IMR-90 (cell line): ENCODE measurements at regions not wholly inside any gene's neighbourhood (a gene's known extent, or its start where the extent isn't known, plus 50 kb on each side); places are given as distances from the start of the nearest gene placed in this dataset.

Experiments used
- ATAC-seq: fragments of 200-7000 bp; cut with Tn5 transposase; 2 replicates; pipeline ENCODE4 v1.9.1; 2020; ENCODE audit warnings: low read depth, mild to moderate bottlenecking, moderate library complexity
- BruUV-seq: library from RNA; stranded (reverse); fragments of 400-500 nt; replicated peaks from 2 replicates; lab custom pipeline; 2021; lab: Mats Ljungman, UMichigan
- CTCF ChIA-PET: fragments of 300-600 bp; formaldehyde crosslinking; extraction: SDS; loops from one replicate; lab custom pipeline; 2021; ENCODE audit warnings: antibody characterized with exemption; lab: Yijun Ruan, JAX
- POLR2A ChIA-PET: fragments of 300-600 bp; sonication (Branson Sonifier 250); formaldehyde crosslinking; loops from one replicate; lab custom pipeline; 2022; ENCODE audit warnings: antibody characterized with exemption; ENCODE audit not compliant: unreplicated experiment; lab: Charles Lee
- DNase-seq: peaks from one replicate; pipeline ENCODE4 v3.0.0; 2013
- H2AFZ ChIP-seq: replicated peaks from 2 replicates; pipeline ENCODE3; 2013; ENCODE audit warnings: low read length, mild to moderate bottlenecking; ENCODE audit not compliant: poor library complexity
- H2AK5ac ChIP-seq: 2 replicates; pipeline ENCODE4 v1.6.1; 2013; ENCODE audit warnings: low read depth, low read length, inconsistent platforms
- H2AK9ac ChIP-seq: replicated peaks from 2 replicates; pipeline ENCODE3; 2013; ENCODE audit warnings: mild to moderate bottlenecking, low read depth, low read length, moderate library complexity; ENCODE audit not compliant: poor library complexity
- H2BK120ac ChIP-seq: 2 replicates; pipeline ENCODE4 v1.6.1; 2013; ENCODE audit warnings: low read depth, low read length, inconsistent platforms
- H2BK15ac ChIP-seq: 3 replicates; pipeline ENCODE4 v1.6.1; 2013; ENCODE audit warnings: low read depth, low read length, inconsistent platforms
- H2BK20ac ChIP-seq: 2 replicates; pipeline ENCODE4 v1.6.1; 2013; ENCODE audit warnings: low read depth, mild to moderate bottlenecking, inconsistent platforms, low read length, moderate library complexity
- H2BK5ac ChIP-seq: 2 replicates; pipeline ENCODE4 v1.6.1; 2013; ENCODE audit warnings: mild to moderate bottlenecking, low read depth, low read length, inconsistent platforms; ENCODE audit not compliant: poor library complexity, severe bottlenecking
- H3K14ac ChIP-seq: replicated peaks from 2 replicates; pipeline ENCODE4 v1.6.1; 2013; ENCODE audit warnings: low read depth, low read length, inconsistent platforms
- H3K18ac ChIP-seq: 2 replicates; pipeline ENCODE4 v1.6.1; 2013; ENCODE audit warnings: low read depth, low read length, control low read depth
- H3K23ac ChIP-seq: 2 replicates; pipeline ENCODE4 v1.6.1; 2013; ENCODE audit warnings: low read depth, low read length, inconsistent platforms
- H3K27ac ChIP-seq: 2 replicates; pipeline ENCODE4 v1.5.1; 2013; ENCODE audit warnings: mild to moderate bottlenecking, control low read depth, low read length; ENCODE audit not compliant: insufficient read depth
- H3K27me3 ChIP-seq: 2 replicates; pipeline ENCODE4 v1.6.1; 2013; ENCODE audit warnings: low read length; ENCODE audit not compliant: control insufficient read depth, insufficient read depth
- H3K36me3 ChIP-seq: 2 replicates; pipeline ENCODE4 v1.6.1; 2013; ENCODE audit warnings: low read length, mixed read lengths; ENCODE audit not compliant: control insufficient read depth, insufficient read depth
- H3K4ac ChIP-seq: 2 replicates; pipeline ENCODE4 v1.6.1; 2013; ENCODE audit warnings: low read depth, low read length, inconsistent platforms
- H3K4me1 ChIP-seq: 2 replicates; pipeline ENCODE4 v1.6.1; 2013; ENCODE audit warnings: low read length, mixed read lengths; ENCODE audit not compliant: control insufficient read depth, insufficient read depth
- H3K4me2 ChIP-seq: 2 replicates; pipeline ENCODE4 v1.6.1; 2013; ENCODE audit warnings: low read depth, mild to moderate bottlenecking, control low read depth, low read length, moderate library complexity
- H3K4me3 ChIP-seq: 2 replicates; pipeline ENCODE4 v1.5.1; 2013; ENCODE audit warnings: low read depth, mild to moderate bottlenecking, control low read depth, low read length, moderate library complexity; ENCODE audit not compliant: insufficient read depth
- H3K56ac ChIP-seq: 2 replicates; pipeline ENCODE4 v1.6.1; 2013; ENCODE audit warnings: low read length, inconsistent platforms; ENCODE audit not compliant: insufficient read depth; ENCODE audit errors: extremely low read depth
- H3K79me1 ChIP-seq, 2 experiments: 2 replicates each; pipeline ENCODE4 v1.6.1; 2013; ENCODE audit warnings: low read length in 2 of 2, inconsistent platforms in 1 of 2, low read depth in 1 of 2
- H3K9ac ChIP-seq: 2 replicates; pipeline ENCODE4 v1.6.1; 2013; ENCODE audit warnings: low read depth, low read length, control low read depth
- H3K9me1 ChIP-seq: 2 replicates; pipeline ENCODE4 v1.6.1; 2013; ENCODE audit warnings: low read length, inconsistent platforms; ENCODE audit not compliant: insufficient read depth
- H3K9me3 ChIP-seq: 2 replicates; pipeline ENCODE4 v1.6.1; 2013; ENCODE audit warnings: low read length; ENCODE audit not compliant: control insufficient read depth, insufficient read depth
- H4K20me1 ChIP-seq: 2 replicates; pipeline ENCODE4 v1.6.1; 2013; ENCODE audit warnings: low read length, inconsistent platforms; ENCODE audit not compliant: insufficient read depth
- H4K5ac ChIP-seq: 2 replicates; pipeline ENCODE4 v1.6.1; 2013; ENCODE audit warnings: mild to moderate bottlenecking, low read depth, low read length, control low read depth
- H4K8ac ChIP-seq, 2 experiments: 2 replicates each; pipeline ENCODE4 v1.6.1; 2013; ENCODE audit warnings: low read depth in 2 of 2, low read length in 2 of 2, control low read depth in 1 of 2, inconsistent platforms in 1 of 2
- H4K91ac ChIP-seq: 2 replicates; pipeline ENCODE4 v1.6.1; 2013; ENCODE audit warnings: low read depth, low read length, inconsistent platforms; ENCODE audit not compliant: insufficient read depth
- MAZ ChIP-seq: IDR thresholded peaks from 2 replicates; pipeline ENCODE4 v1.6.1; 2012; ENCODE audit warnings: low read depth, mild to moderate bottlenecking, low read length, improper control_type of control experiment, moderate library complexity, borderline replicate concordance
- WGBS, 2 experiments: methylation state at CpG; one replicate each; pipeline versions ENCODE4 v1.1.5 to v1.1.7; 2013; ENCODE audit warnings: missing lambda C conversion rate in 2 of 2; ENCODE audit not compliant: insufficient read length in 1 of 2; ENCODE audit errors: extremely low coverage in 2 of 2; 5-methylcytosine and 5-hydroxymethylcytosine counted together
- dilution Hi-C: fragments of 300-500 bp; cut with HindIII; formaldehyde crosslinking; loops from one replicate; pipeline ENCODE4 v1.14.3; 2018; ENCODE audit warnings: low sequenced_read_pairs; ENCODE audit not compliant: unreplicated experiment
- in situ Hi-C: fragments of 300-500 bp; cut with MboI; formaldehyde crosslinking; loops from 3 replicates; pipeline ENCODE4 v1.14.3; 2019; ENCODE audit warnings: low sequenced_read_pairs, inconsistent platforms, mixed read lengths
- intact Hi-C: fragments of 100-400 bp; cut with micrococcal nuclease; formaldehyde crosslinking; loops from 2 replicates; pipeline ENCODE4 v1.10.0; 2022

- no peak overlapping the region for H3K4me3 ChIP-seq
- no peak overlapping the region for H2BK5ac ChIP-seq
- WGBS, 2 experiments, result no CpG with 5 or more reads among the region's 2 CpGs
- no peak overlapping the region for H2AFZ ChIP-seq
- H2AK5ac ChIP-seq, result no peak overlapping the region
- H2BK20ac ChIP-seq, result no peak overlapping the region
- no peaks in the 10 kb centered on the region for H3K27me3 ChIP-seq
- ChIA-PET POLR2A (no interaction called here), CTCF (no interaction called here)
- H2AK9ac ChIP-seq, result no peak overlapping the region
- no peak overlapping the region for H3K14ac ChIP-seq
- no peaks in the 10 kb centered on the region for H3K9me1 ChIP-seq
- dilution Hi-C loops (no loop called here), in situ Hi-C loops (no loop called here), intact Hi-C loops (no loop called here)
- H4K91ac ChIP-seq, result no peak overlapping the region
- H3K36me3 ChIP-seq, result no peaks in the 10 kb centered on the region
- H4K5ac ChIP-seq, result no peak overlapping the region
- no TSS peak for BruUV-seq
- TF ChIP-seq MAZ, result no peak
- no peak overlapping the region for H3K27ac ChIP-seq
- H3K23ac ChIP-seq, result no peak overlapping the region
- peaks cover 21% of the 10 kb centered on the region for H3K9me3 ChIP-seq
- H3K4me2 ChIP-seq, result no peak overlapping the region
- ATAC-seq, result no peak
- no peak overlapping the region for H3K18ac ChIP-seq
- H3K4ac ChIP-seq, result no peak overlapping the region
- DNase-seq, result no peak
- H3K56ac ChIP-seq, result no peak overlapping the region
- no peaks in the 10 kb centered on the region for H4K20me1 ChIP-seq
- H3K79me1 ChIP-seq, result no peaks in the 10 kb centered on the region
- no peak overlapping the region for H3K9ac ChIP-seq
- H3K4me1 ChIP-seq, result no peaks in the 10 kb centered on the region
- no peak overlapping the region for H2BK15ac ChIP-seq
- H4K8ac ChIP-seq, result no peak overlapping the region
- no peak overlapping the region for H2BK120ac ChIP-seq
These were observed 535.2 kb downstream of the ARAP2 start for GRCh38 chr4:35709080-35709479.
